Upper lobe of left lung (tissue), 4 donors: ENCODE measurements at regions not wholly inside any gene's neighbourhood (a gene's known extent, or its start where the extent isn't known, plus 50 kb on each side); places are given as distances from the start of the nearest gene placed in this dataset.

Source experiments
- CTCF ChIP-seq, 6 experiments: fragments of 450-650 bp in 4 of 6; fragments of 200-600 bp in 2 of 6; sonication (generic) in 2 of 6; IDR thresholded peaks; one replicate each; pipeline ENCODE4 v1.5.1; 2016 to 2019; ENCODE audit warnings: antibody characterized with exemption in 6 of 6
- POLR2A ChIP-seq, 4 donors: fragments of 450-650 bp; IDR thresholded peaks; one replicate each; pipeline ENCODE4 v1.5.1; 2016 to 2017; ENCODE audit warnings: antibody characterized with exemption in 4 of 4, mild to moderate bottlenecking in 2 of 4
- POLR2AphosphoS5 ChIP-seq, 2 donors: sonication (generic); formaldehyde crosslinking; IDR thresholded peaks; one replicate each; pipeline ENCODE4 v1.5.1; 2017; ENCODE audit warnings: antibody characterized with exemption in 2 of 2

- TF ChIP-seq CTCF (IDR thresholded peaks at IDR 0.05) (no peak), POLR2AphosphoS5 (IDR thresholded peaks at IDR 0.05) (no peak), POLR2A (IDR thresholded peaks at IDR 0.05) (no peak)
Observed at GRCh38 chr20:57951549-57951948, 241.7 kb upstream of the PMEPA1 start.
